Mammary epithelial cell (primary cell): ENCODE measurements at regions not wholly inside any gene's neighbourhood (a gene's known extent, or its start where the extent isn't known, plus 50 kb on each side); places are given as distances from the start of the nearest gene placed in this dataset.
"Not testable (repeated sequence)": the region's sequence is repeated elsewhere in the genome, so short reads cannot be mapped to it uniquely, and the experiment has no call there.

Experiments
- EZH2 ChIP-seq: IDR thresholded peaks from 2 replicates; pipeline ENCODE4 v1.6.1; 2012; ENCODE audit warnings: low read length, inconsistent platforms, borderline replicate concordance
- TF ChIP-seq, protein P1 (sequence below), 2 donors: IDR thresholded peaks in 1 of 2; conservative IDR thresholded peaks in 1 of 2; 2 replicates each; pipeline ENCODE4 v1.5.1; 2011 to 2012; ENCODE audit warnings: inconsistent platforms in 2 of 2, low read length in 2 of 2, mild to moderate bottlenecking in 2 of 2, control low read depth in 1 of 2, low read depth in 1 of 2; ENCODE audit not compliant: insufficient read depth in 1 of 2; ENCODE audit errors: extremely low read depth in 1 of 2

DNA sequence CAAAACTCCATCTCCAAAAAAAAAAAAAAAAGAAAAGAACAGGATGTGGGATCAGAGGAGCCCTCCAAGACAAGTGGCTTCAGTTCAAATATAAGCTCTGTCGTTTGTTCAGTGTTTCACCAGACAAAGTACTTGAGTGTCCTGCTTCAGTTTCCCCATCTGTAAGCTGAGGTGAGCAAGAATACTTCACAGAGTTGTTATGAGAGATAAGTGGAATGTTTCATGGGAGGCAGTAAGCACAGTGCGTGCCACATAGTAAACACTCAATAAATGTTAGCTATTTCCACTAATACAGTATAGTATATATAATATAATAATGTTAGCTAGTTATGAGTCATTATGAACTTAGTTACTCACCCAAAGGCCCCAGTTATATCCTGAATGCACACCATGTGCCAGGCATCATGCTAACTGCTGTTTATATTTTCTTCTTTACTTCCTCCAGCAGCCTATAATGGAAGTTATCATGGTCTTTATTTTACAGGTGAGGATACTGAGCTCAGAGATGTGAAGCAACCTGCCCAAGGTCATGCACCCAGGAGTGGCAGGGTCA is 162.5 kb downstream of the NPIPA8 start:
- TF ChIP-seq, protein P1, sequence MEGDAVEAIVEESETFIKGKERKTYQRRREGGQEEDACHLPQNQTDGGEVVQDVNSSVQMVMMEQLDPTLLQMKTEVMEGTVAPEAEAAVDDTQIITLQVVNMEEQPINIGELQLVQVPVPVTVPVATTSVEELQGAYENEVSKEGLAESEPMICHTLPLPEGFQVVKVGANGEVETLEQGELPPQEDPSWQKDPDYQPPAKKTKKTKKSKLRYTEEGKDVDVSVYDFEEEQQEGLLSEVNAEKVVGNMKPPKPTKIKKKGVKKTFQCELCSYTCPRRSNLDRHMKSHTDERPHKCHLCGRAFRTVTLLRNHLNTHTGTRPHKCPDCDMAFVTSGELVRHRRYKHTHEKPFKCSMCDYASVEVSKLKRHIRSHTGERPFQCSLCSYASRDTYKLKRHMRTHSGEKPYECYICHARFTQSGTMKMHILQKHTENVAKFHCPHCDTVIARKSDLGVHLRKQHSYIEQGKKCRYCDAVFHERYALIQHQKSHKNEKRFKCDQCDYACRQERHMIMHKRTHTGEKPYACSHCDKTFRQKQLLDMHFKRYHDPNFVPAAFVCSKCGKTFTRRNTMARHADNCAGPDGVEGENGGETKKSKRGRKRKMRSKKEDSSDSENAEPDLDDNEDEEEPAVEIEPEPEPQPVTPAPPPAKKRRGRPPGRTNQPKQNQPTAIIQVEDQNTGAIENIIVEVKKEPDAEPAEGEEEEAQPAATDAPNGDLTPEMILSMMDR (conservative IDR thresholded peaks at IDR 0.05 in 1 of 2, IDR thresholded peaks at IDR 0.05 in 1 of 2; ENCODE audit: extremely low read depth in 1 of 2, insufficient read depth in 1 of 2, low read depth in 1 of 2, low read length in 2 of 2): not testable (repeated sequence)
- not testable (repeated sequence) for TF ChIP-seq EZH2
